ENCODE measurements at regions not wholly inside any gene's neighbourhood (a gene's known extent, or its start where the extent isn't known, plus 50 kb on each side); places are given as distances from the start of the nearest gene placed in this dataset.

DNA sequence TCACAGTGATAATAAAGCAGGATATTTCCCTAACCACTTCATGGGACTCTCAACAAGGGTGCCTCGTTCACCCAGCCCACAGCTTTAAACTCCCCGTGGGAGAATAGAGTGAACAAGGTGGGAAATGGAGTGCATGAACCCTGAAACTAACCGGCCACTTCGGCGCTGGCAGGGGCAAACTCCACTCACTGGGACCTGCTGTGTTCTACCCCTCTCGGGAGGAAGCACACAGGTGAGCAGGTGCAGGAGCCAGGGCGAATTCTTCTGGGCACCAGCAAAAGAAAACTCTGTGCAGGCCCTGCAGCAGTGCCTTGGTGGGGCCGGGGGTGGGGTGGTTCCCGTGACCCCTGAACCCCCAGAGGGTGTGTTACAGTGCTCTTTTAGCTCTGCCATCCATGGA is 2029.1 kb upstream of the LRRTM1 start:
- TF ChIP-seq GATA3 (IDR thresholded peaks at IDR 0.05; ENCODE audit: low read depth, low read length), result no peak
- TF ChIP-seq GATA2 (IDR thresholded peaks at IDR 0.05; ENCODE audit: low read depth, low read length), result no peak

DNA sequence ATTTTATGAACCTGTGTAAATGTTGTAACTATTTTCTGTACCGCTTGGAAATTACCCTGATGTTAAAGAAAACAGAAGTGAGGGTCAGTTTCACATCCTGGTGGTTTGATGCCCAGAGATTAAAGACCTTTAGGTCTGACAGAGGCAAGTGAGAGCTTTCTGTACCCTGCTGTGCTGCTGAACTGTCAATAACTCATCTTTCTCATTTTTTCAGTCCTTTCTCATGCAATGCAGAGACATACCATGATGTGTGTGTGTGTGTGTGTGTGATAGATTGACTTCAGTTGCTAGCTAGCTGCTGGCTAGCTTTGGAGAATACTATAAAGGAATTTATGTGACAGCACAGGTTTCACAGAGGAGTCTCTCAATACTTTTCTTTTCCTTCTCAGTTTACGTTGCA is 2025.6 kb upstream of the LRRTM1 start:
- TF ChIP-seq GATA3 (IDR thresholded peaks at IDR 0.05; ENCODE audit: low read depth, low read length), result no peak

DNA sequence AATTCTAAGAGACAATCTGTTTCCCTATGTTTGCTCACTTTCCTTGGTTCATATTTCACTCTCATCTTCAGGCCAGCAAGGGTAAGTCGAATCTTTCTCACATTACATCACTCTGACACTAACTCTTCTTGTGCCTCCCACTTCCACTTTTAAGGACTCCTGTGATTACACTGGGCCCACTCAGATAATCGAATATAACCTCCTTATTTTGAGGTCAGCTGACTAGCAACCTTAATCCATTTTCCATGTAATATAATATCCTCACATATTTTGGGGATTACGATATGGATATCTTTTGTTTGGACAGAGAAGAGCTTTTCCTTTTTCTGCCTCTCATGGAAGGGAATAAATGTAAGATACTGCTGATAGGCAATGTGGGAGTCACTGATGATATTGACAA is 2015.7 kb upstream of the LRRTM1 start:
- TF ChIP-seq GATA3 (IDR thresholded peaks at IDR 0.05; ENCODE audit: low read depth, low read length) (no peak), GATA2 (IDR thresholded peaks at IDR 0.05; ENCODE audit: low read depth, low read length) (no peak)

DNA sequence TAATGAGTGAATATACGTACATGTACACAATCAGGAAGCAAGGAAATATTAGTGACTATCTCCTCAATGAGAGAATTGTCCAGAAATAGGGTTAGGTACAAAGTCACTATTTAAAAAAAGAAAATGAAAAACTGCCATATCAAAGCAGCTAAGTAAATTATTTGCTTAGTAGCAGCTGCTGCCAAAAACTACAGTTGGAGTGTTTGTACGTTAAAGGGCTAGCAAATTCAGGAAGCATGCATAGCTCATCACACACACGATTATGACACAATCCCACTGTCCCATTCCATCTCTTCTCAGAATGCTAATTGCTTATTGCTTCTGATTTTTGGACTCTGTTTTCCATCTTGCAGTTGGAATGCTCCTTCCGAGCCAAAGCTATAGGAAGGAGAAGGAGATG is 2012.5 kb upstream of the LRRTM1 start:
- TF ChIP-seq GATA2 (IDR thresholded peaks at IDR 0.05; ENCODE audit: low read depth, low read length) (no peak), GATA3 (IDR thresholded peaks at IDR 0.05; ENCODE audit: low read depth, low read length) (no peak)

DNA sequence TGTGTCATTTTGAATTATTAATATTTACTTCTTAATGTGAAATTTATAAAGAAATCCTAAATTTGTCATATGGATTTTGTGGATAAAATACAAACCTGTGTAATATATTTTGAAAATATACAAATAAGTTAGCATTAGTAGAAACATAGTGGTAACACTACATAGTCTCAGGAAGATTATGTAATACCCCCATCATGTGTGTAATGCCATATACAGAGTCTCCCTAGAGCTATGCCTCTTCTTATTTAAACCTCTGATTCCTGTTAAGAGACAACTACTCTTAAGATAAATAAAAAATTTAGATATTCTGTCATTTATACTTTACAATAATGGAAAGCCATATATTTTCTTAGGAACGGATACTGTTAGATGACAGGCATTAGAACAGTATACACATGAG is 2012.0 kb upstream of the LRRTM1 start:
- TF ChIP-seq GATA2 (IDR thresholded peaks at IDR 0.05; ENCODE audit: low read depth, low read length) (no peak), GATA3 (IDR thresholded peaks at IDR 0.05; ENCODE audit: low read depth, low read length) (no peak)

DNA sequence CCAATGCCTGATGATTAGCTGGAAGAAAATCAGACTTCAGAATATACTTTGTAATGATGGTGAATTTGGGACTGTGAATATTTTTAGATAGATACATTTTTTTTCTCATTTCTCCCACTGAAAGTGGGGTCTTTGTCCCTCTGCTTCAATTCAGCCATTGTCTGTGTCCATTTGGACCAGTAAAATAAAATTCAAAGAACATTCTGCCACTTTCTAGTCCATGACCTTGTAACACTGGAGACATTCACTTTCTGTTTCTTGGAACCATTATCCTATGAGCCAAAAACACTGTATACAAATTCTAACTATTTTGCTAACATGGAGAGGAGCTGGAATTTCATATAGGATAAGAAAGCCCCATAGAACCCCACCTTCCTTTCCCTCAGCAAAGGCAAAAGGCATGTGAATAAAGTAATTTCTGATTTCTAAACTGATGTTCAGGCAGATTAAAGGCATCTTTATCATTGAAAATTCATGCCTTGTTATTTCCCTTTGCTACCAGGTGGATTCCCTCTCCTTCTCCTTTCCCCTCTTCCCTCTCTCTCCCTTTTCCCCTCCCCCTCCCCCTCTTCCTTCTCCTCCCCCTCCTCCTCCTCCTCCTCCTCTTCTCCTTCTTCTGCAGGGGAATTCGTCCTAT is 2010.4 kb upstream of the LRRTM1 start:
- TF ChIP-seq GATA3 (IDR thresholded peaks at IDR 0.05; ENCODE audit: low read depth, low read length) (no peak), GATA2 (IDR thresholded peaks at IDR 0.05; ENCODE audit: low read depth, low read length) (no peak)

DNA sequence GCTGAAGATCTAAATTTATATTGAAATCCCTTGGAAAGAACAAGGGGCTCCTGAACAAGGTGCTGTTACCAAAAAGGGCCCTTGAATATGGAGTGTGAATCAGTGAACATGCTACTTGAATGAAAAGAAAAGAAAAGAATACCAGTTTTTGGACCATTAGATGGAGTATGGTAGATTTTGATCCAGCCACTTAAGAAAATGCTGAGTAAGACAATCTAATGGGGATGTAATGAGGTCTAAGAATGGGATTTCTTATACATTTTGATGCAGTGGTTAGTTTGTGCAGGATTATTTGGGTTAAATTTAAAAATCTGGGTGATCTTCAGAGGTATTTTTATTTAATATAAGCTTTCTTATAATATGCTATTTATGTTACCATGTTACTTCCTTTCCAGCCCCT is 2003.0 kb upstream of the LRRTM1 start:
- TF ChIP-seq GATA3 (IDR thresholded peaks at IDR 0.05; ENCODE audit: low read depth, low read length), result no peak
- TF ChIP-seq GATA2 (IDR thresholded peaks at IDR 0.05; ENCODE audit: low read depth, low read length), result no peak

DNA sequence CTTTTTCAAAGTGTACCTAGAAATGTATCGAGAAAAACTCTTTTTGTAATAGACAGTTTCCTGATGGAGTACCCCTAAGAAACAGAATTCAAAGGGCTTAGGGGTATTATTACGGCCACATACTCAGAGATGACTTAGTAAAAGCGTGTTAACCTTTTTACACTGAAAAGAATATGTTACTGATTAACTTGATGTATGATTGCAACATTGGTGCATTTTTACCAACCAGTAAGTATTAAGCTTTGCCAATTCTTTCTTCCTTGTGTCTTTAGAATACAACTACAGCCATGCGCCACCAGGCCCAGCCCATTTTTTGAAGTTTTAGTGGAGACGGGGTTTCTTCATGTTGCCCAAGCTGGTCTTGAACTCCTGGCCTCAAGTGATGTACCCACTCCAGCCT is 1997.0 kb upstream of the LRRTM1 start:
- TF ChIP-seq GATA3 (IDR thresholded peaks at IDR 0.05; ENCODE audit: low read depth, low read length) (no peak), GATA2 (IDR thresholded peaks at IDR 0.05; ENCODE audit: low read depth, low read length) (no peak)

DNA sequence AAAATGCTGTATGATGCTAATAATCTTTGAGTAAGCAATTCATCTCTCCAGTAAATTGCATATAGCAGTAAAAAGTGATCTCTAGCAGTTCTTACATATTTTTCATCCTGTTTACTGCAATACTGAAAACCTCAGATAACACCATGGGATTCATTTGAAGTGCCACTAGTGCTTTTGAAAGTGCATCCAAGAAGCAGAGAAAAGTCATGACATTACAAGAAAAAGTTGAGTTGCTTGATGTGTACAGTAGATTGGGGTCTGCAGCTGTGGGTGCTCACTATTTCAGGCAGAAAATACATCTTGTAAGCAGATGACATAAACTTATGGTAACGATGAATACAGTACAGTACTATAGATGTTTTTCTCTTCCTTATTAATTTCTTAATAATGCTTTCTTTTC is 1984.9 kb upstream of the LRRTM1 start:
- no peak for TF ChIP-seq GATA2 (IDR thresholded peaks at IDR 0.05; ENCODE audit: low read depth, low read length)

DNA sequence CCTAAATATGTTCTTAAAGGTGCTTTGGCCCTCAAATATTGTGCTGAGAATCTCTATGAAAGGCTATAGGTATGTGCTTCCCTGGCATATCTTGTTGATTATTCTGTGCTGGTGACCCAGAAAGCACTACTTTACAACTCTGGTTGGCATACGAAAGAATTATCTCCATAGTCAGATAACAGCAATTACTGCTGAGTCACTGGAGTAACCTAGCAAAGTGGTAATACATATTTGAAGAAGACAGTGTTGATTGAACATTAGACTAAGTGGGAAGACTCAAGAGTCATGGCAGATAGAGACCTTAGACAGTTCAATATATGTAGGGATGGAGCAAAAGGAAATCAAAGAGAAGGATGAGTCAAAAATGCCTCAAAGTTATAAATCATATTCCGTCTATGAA is 1978.5 kb upstream of the LRRTM1 start:
- TF ChIP-seq GATA3 (IDR thresholded peaks at IDR 0.05; ENCODE audit: low read depth, low read length) (no peak), GATA2 (IDR thresholded peaks at IDR 0.05; ENCODE audit: low read depth, low read length) (no peak)

DNA sequence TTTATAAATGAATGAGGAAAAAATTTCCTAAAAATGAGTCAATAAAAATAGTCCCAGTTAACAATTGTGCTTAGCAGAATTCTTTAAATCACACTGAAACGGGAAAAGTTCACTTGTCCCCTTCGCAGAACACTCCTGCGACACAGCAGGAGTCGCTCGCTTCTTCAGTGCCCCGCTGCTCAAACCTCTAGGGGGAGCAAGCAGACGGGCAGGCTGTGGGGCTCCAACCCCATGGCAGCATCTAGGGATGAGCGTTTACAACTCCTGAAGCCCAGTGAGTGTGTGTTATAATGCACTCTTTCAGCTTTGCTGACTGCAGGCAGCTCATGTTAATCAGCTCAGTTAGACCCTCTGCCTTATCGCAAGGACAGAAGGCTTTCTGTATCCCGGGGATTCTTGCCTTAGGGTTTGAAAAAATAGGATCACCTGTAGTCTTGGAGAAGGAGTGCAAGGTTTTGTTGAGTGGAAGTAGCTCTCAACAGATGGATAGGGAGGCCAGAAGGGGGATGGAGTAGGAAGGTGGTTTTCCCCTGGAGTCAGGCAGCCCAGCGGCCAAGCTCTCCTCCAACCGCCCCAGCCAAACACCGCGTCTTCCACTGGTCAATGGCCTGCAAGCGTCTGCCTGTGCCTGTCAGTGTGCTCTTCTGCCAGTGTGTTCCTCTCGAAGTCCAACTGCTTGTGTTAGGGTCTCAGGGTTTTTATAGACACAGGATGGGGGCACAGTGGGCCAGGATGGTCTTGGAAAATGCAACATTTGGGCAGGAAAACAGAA is 1977.7 kb upstream of the LRRTM1 start:
- TF ChIP-seq GATA3 (IDR thresholded peaks at IDR 0.05; ENCODE audit: low read depth, low read length) (no peak), GATA2 (IDR thresholded peaks at IDR 0.05; ENCODE audit: low read depth, low read length) (no peak)

DNA sequence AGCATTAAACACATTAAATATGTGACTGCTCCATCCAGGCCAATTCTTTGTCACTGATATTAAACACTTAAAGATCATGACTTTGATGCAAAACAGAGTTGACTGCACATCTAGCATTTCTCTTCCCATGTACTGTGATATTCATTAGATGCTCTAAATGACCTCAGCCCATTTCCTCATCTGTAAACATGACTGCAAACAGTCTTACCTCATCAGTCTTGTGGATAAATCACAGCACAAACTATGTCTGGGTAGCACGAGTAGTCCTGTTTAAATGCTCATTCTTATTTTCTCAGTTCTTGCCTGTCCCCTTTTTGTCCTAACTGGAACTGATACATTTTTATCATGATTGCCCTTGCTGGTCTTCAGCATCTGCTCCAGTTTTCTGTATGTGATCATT is 1974.8 kb upstream of the LRRTM1 start:
- TF ChIP-seq GATA3 (IDR thresholded peaks at IDR 0.05; ENCODE audit: low read depth, low read length) (no peak), GATA2 (IDR thresholded peaks at IDR 0.05; ENCODE audit: low read depth, low read length) (no peak)

DNA sequence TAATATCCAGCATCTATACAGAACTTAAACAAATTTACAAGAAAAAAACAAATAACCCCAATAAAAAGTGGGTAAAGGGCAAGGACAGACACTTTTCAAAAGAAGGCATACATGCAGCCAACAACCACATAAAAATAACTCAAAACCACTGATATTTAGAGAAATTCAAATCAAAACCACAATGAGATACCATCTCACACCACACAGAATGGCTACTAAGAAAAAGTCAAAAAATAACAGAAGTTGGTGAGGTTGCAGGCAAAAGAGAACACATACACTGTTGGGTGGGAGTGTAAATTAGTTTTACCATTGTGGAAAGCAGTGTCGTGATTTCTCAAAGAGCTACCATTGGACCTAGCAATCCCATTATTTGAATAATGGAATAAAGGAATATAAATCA is 1973.9 kb upstream of the LRRTM1 start:
- TF ChIP-seq GATA2 (IDR thresholded peaks at IDR 0.05; ENCODE audit: low read depth, low read length) (no peak), GATA3 (IDR thresholded peaks at IDR 0.05; ENCODE audit: low read depth, low read length) (no peak)

DNA sequence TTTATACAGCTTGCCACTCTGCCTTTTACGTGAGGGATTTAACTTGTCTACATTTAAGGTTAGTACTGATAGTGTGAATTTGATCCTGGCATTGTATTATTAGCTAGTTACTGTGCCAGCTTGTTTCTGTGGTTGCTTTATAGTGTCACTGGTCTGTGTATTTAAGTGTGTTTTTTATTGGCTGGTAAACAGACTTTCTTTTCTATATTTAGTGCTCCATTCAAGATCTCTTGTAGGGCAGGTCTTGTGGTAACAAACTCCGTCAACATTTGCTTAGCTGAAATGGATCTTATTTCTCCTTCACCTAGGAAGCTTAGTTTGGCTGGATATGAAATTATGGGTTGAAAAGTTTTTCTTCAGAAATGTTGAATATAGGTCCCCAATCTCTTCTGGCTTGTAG is 1971.0 kb upstream of the LRRTM1 start:
- TF ChIP-seq GATA3 (IDR thresholded peaks at IDR 0.05; ENCODE audit: low read depth, low read length) (no peak), GATA2 (IDR thresholded peaks at IDR 0.05; ENCODE audit: low read depth, low read length) (no peak)

DNA sequence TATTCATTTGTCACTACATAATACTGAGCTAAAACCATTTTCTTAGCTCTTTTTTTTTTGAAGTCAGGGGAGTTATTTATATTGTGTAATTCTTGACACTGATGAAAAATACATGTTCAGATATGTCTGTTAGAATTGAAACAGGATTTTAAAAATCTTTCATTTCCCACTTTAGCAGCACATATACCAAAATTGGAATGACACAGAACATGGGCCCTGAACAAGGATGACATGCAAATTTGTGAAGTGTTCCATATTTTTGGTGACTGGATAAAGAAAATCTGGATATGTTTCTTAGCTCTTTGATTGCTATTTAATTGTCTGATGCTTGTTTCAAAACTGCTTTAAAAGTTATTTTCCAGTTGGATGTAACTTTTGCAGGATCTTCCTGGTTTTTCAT is 1963.9 kb upstream of the LRRTM1 start:
- no peak for TF ChIP-seq GATA2 (IDR thresholded peaks at IDR 0.05; ENCODE audit: low read depth, low read length)
- TF ChIP-seq GATA3 (IDR thresholded peaks at IDR 0.05; ENCODE audit: low read depth, low read length), result no peak

Measured in SH-SY5Y (cell line).